Neural cell (in vitro differentiated cells): ENCODE measurements at regions not wholly inside any gene's neighbourhood (a gene's known extent, or its start where the extent isn't known, plus 50 kb on each side); places are given as distances from the start of the nearest gene placed in this dataset.

Experiments used
- CTCF ChIP-seq: fragments of 450-650 bp; IDR thresholded peaks from 2 replicates; pipeline ENCODE4 v1.5.1; 2014; ENCODE audit warnings: antibody characterized with exemption, mild to moderate bottlenecking, moderate library complexity; ENCODE audit not compliant: poor library complexity, severe bottlenecking
- REST ChIP-seq: IDR thresholded peaks from 2 replicates; pipeline ENCODE4 v1.6.1; 2012; ENCODE audit warnings: borderline replicate concordance
- SMC3 ChIP-seq: fragments of 450-650 bp; conservative IDR thresholded peaks from 2 replicates; pipeline ENCODE4 v1.6.1; 2014; ENCODE audit warnings: antibody characterized with exemption, mild to moderate bottlenecking, moderate library complexity; ENCODE audit not compliant: poor library complexity
- TAF1 ChIP-seq: IDR thresholded peaks from 2 replicates; pipeline ENCODE4 v1.6.1; 2012; ENCODE audit warnings: low read depth

GRCh38 chr1:47557066-47557465 lies 119.2 kb downstream of the FOXD2 start:
- TF ChIP-seq CTCF, result no peak
- no peak for TF ChIP-seq REST
- TF ChIP-seq TAF1, result no peak
- no peak for TF ChIP-seq SMC3
